Endothelial cell of umbilical vein (primary cell): ENCODE measurements at regions not wholly inside any gene's neighbourhood (a gene's known extent, or its start where the extent isn't known, plus 50 kb on each side); places are given as distances from the start of the nearest gene placed in this dataset.

Experiments
- BruUV-seq: library from RNA; stranded (reverse); fragments of 400-500 nt; replicated peaks from 2 replicates; lab custom pipeline; 2021; lab: Mats Ljungman, UMichigan
- CTCF ChIA-PET: fragments of 300-600, 350-600 bp; sonication (Branson Sonifier 250); formaldehyde crosslinking; loops from one replicate; lab custom pipeline; 2021; ENCODE audit warnings: antibody characterized with exemption, inconsistent platforms; lab: Charles Lee
- POLR2A ChIA-PET: fragments of 300-600, 350-600 bp; sonication (Branson Sonifier 250); formaldehyde crosslinking; loops from one replicate; lab custom pipeline; 2021; ENCODE audit warnings: antibody characterized with exemption, inconsistent platforms; lab: Charles Lee
- DNase-seq: peaks from one replicate; pipeline ENCODE4 v3.0.0-alpha.2; 2011; ENCODE audit warnings: low read depth, low spot score
- FAIRE-seq: peaks from 2 replicates; lab custom pipeline; 2011; peaks lifted over from hg19 to GRCh38; lab: Jason Lieb, UNC
- H2AFZ ChIP-seq: 2 replicates; pipeline ENCODE4 v1.6.0; 2012; ENCODE audit warnings: low read depth, low read length, control low read depth, inconsistent platforms
- H3K27ac ChIP-seq: 2 replicates; pipeline ENCODE4 v1.5.1; 2011; ENCODE audit warnings: low read depth, mild to moderate bottlenecking, control low read depth, low read length, moderate library complexity; ENCODE audit not compliant: insufficient read depth
- H3K27me3 ChIP-seq, 2 experiments: 2 replicates each; pipeline versions ENCODE4 v1.6.0 to v1.6.1; 2011; ENCODE audit warnings: low read length in 2 of 2, mixed read lengths in 1 of 2; ENCODE audit not compliant: control insufficient read depth in 2 of 2, insufficient read depth in 2 of 2
- H3K36me3 ChIP-seq, 2 experiments: 2 replicates in 1 of 2; 3 replicates in 1 of 2; pipeline ENCODE4 v1.5.1; 2011; ENCODE audit warnings: low read length in 2 of 2, mild to moderate bottlenecking in 1 of 2, moderate library complexity in 1 of 2; ENCODE audit not compliant: control insufficient read depth in 2 of 2, insufficient read depth in 2 of 2; ENCODE audit errors: extremely low read depth in 1 of 2
- H3K4me1 ChIP-seq: 3 replicates; pipeline ENCODE4 v1.5.1; 2011; ENCODE audit warnings: mild to moderate bottlenecking, low read length; ENCODE audit not compliant: control insufficient read depth, insufficient read depth; ENCODE audit errors: extremely low read depth
- H3K4me2 ChIP-seq: 2 replicates; pipeline ENCODE4 v1.6.1; 2011; ENCODE audit warnings: low read length, control low read depth, mixed read lengths; ENCODE audit not compliant: insufficient read depth
- H3K4me3 ChIP-seq, 3 experiments: fragments of 200-600 bp in 1 of 3; sonication (generic), shearing (Covaris generic) in 1 of 3; replicated peaks in 1 of 3; 2 replicates each; pipeline ENCODE4 v1.5.1; 2011 to 2016; ENCODE audit warnings: control low read depth in 3 of 3, low read length in 3 of 3, mild to moderate bottlenecking in 2 of 3, inconsistent platforms in 1 of 3, low read depth in 1 of 3, moderate library complexity in 1 of 3; ENCODE audit not compliant: insufficient read depth in 1 of 3
- H3K79me2 ChIP-seq: 2 replicates; pipeline ENCODE4 v1.6.0; 2012; ENCODE audit warnings: low read length, inconsistent platforms; ENCODE audit not compliant: control insufficient read depth, insufficient read depth
- H3K9ac ChIP-seq: replicated peaks from 2 replicates; pipeline ENCODE3; 2011; ENCODE audit warnings: low read length, control low read depth; ENCODE audit not compliant: insufficient read depth; ENCODE audit errors: extremely low read depth
- H3K9me1 ChIP-seq: replicated peaks from 3 replicates; pipeline ENCODE4 v1.6.0; 2011; ENCODE audit warnings: mild to moderate bottlenecking, low read length; ENCODE audit not compliant: control insufficient read depth, insufficient read depth; ENCODE audit errors: extremely low read depth
- H3K9me3 ChIP-seq: replicated peaks from 2 replicates; pipeline ENCODE4 v1.5.1; 2012; ENCODE audit warnings: low read length, inconsistent platforms; ENCODE audit not compliant: control insufficient read depth, insufficient read depth
- H4K20me1 ChIP-seq: replicated peaks from 2 replicates; pipeline ENCODE3; 2011; ENCODE audit warnings: mild to moderate bottlenecking, low read length; ENCODE audit not compliant: control insufficient read depth, insufficient read depth; ENCODE audit errors: extremely low read depth
- CTCF ChIP-seq, 2 donors: IDR thresholded peaks; 1 replicate in 1 of 2; 2 replicates in 1 of 2; pipeline ENCODE4 v1.5.1; 2011; ENCODE audit warnings: low read length in 2 of 2, mild to moderate bottlenecking in 2 of 2, moderate library complexity in 2 of 2, control low read depth in 1 of 2, inconsistent platforms in 1 of 2, low read depth in 1 of 2; ENCODE audit not compliant: insufficient read depth in 1 of 2; ENCODE audit errors: extremely low read depth in 1 of 2
- EZH2 ChIP-seq: IDR thresholded peaks from 2 replicates; pipeline ENCODE4 v1.6.1; 2012; ENCODE audit warnings: borderline replicate concordance, low read depth, mild to moderate bottlenecking, moderate library complexity, low read length, inconsistent platforms; ENCODE audit not compliant: severe bottlenecking
- FOS ChIP-seq: IDR thresholded peaks from 2 replicates; pipeline ENCODE4 v1.6.1; 2011; ENCODE audit warnings: mild to moderate bottlenecking, low read length, moderate library complexity, borderline replicate concordance; ENCODE audit not compliant: insufficient read depth
- GATA2 ChIP-seq: IDR thresholded peaks from 2 replicates; pipeline ENCODE4 v1.7.0; 2011; ENCODE audit warnings: low read depth, mild to moderate bottlenecking, moderate library complexity, mixed read lengths, low read length; ENCODE audit not compliant: insufficient read length, insufficient read depth
- JUN ChIP-seq: IDR thresholded peaks from 2 replicates; pipeline ENCODE4 v1.6.1; 2011; ENCODE audit warnings: borderline replicate concordance, low read depth; ENCODE audit not compliant: insufficient read length, insufficient read depth
- MAX ChIP-seq: IDR thresholded peaks from 2 replicates; pipeline ENCODE4 v1.6.1; 2011; ENCODE audit not compliant: insufficient read depth, insufficient read length
- MYC ChIP-seq: IDR thresholded peaks from one replicate; pipeline ENCODE4 v1.6.1; 2011; ENCODE audit warnings: mild to moderate bottlenecking, low read depth, low read length
- POLR2A ChIP-seq: IDR thresholded peaks from 2 replicates; pipeline ENCODE4 v1.6.1; 2012; ENCODE audit warnings: low read depth, mild to moderate bottlenecking, control low read depth, low read length
- POLR2AphosphoS5 ChIP-seq: IDR thresholded peaks from 2 replicates; pipeline ENCODE4 v1.6.1; 2012; ENCODE audit warnings: low read depth, mild to moderate bottlenecking, control low read depth, low read length, moderate library complexity; ENCODE audit not compliant: insufficient read depth
- dilution Hi-C: fragments of 300-500 bp; cut with MboI; formaldehyde crosslinking; loops from one replicate; pipeline ENCODE4 v1.15.0; 2019; ENCODE audit warnings: low sequenced_read_pairs; ENCODE audit not compliant: extremely low pct_ligation_motif_present
- intact Hi-C: fragments of 100-400 bp; cut with micrococcal nuclease; formaldehyde crosslinking; loops from one replicate; pipeline ENCODE4 v1.10.0; 2022

- Histone ChIP-seq H3K9ac (no peak overlapping the region), H3K9me3 (no peaks in the 10 kb centered on the region), H3K27ac (no peak overlapping the region), H2AFZ (no peak overlapping the region), H3K4me3 (no peak overlapping the region), H3K36me3 (no peaks in the 10 kb centered on the region), H3K9me1 (no peaks in the 10 kb centered on the region), H3K27me3 (peaks cover 3 to 27% of the 10 kb centered on the region in 2 experiments), H3K4me2 (no peak overlapping the region), H3K4me1 (no peaks in the 10 kb centered on the region), H4K20me1 (no peaks in the 10 kb centered on the region), H3K79me2 (no peaks in the 10 kb centered on the region)
- dilution Hi-C loops (no loop called here), intact Hi-C loops (no loop called here)
- no peak for FAIRE-seq
- ChIA-PET CTCF (no interaction called here), POLR2A (no interaction called here)
- TF ChIP-seq MYC = no peak
- TF ChIP-seq EZH2 = no peak
- TF ChIP-seq POLR2A = no peak
- no peak for TF ChIP-seq FOS
- no peak for TF ChIP-seq POLR2AphosphoS5
- TF ChIP-seq MAX = no peak
- TF ChIP-seq JUN = no peak
- no peak for TF ChIP-seq CTCF (IDR thresholded peaks at IDR 0.05; ENCODE audit: extremely low read depth in 1 of 2, insufficient read depth in 1 of 2, low read depth in 1 of 2, low read length in 2 of 2)
- TF ChIP-seq GATA2 = no peak
- BruUV-seq = no TSS peak
- no peak for DNase-seq
These were observed 81.7 kb upstream of the VANGL1 start for GRCh38 chr1:115560027-115560426.
